ENCODE measurements at regions not wholly inside any gene's neighbourhood (a gene's known extent, or its start where the extent isn't known, plus 50 kb on each side); places are given as distances from the start of the nearest gene placed in this dataset.

- TF ChIP-seq SOX13 (IDR thresholded peaks at IDR 0.05) (no peak), SOX13 (CRISPR knock-in tag; conservative IDR thresholded peaks at IDR 0.05 in 1 of 2, IDR thresholded peaks at IDR 0.05 in 1 of 2) (peak in 1 of 2 experiments; percentile 85; a peak in 2 of 4 replicates), MLX (CRISPR knock-in tag; IDR thresholded peaks at IDR 0.05) (no peak), ZNF383 (CRISPR knock-in tag; IDR thresholded peaks at IDR 0.05; ENCODE audit: borderline replicate concordance) (no peak), ADNP (CRISPR knock-in tag; IDR thresholded peaks at IDR 0.05) (0 out of 2 replicates have a peak, but pooled peaks have one; percentile 45), KLF15 (CRISPR knock-in tag; IDR thresholded peaks at IDR 0.05; ENCODE audit: borderline replicate concordance) (no peak), ZNF205 (CRISPR knock-in tag; IDR thresholded peaks at IDR 0.05) (peak; percentile 70; the same call in 1 of the 2 replicates), ZNF800 (CRISPR knock-in tag; IDR thresholded peaks at IDR 0.05) (peak; percentile 20; the same call in 1 of the 2 replicates), ZBTB3 (CRISPR knock-in tag; IDR thresholded peaks at IDR 0.05; ENCODE audit: borderline replicate concordance, low read depth) (no peak), ZC3H4 (CRISPR knock-in tag; IDR thresholded peaks at IDR 0.05; ENCODE audit: borderline replicate concordance) (no peak), TBL1XR1 (IDR thresholded peaks at IDR 0.05; ENCODE audit: borderline replicate concordance, low read length, partially characterized antibody) (no peak), ZFP91 (CRISPR knock-in tag; IDR thresholded peaks at IDR 0.05; ENCODE audit: borderline replicate concordance) (no peak), TCF7L2 (IDR thresholded peaks at IDR 0.05; ENCODE audit: low read depth, low read length) (no peak), SKIL (CRISPR knock-in tag; IDR thresholded peaks at IDR 0.05; ENCODE audit: borderline replicate concordance) (no peak), ZNF747 (CRISPR knock-in tag; IDR thresholded peaks at IDR 0.05; ENCODE audit: borderline replicate concordance) (0 out of 2 replicates have a peak, but pooled peaks have one; percentile 29), LCORL (IDR thresholded peaks at IDR 0.05) (no peak), LCORL (CRISPR knock-in tag; IDR thresholded peaks at IDR 0.05) (peak; percentile 48; the same call in 1 of the 2 replicates), SUZ12 (IDR thresholded peaks at IDR 0.05; ENCODE audit: low read depth, low read length) (no peak), AHR (CRISPR knock-in tag; IDR thresholded peaks at IDR 0.05) (no peak), ZNF570 (CRISPR knock-in tag; IDR thresholded peaks at IDR 0.05; ENCODE audit: borderline replicate concordance) (no peak), ZBTB26 (CRISPR knock-in tag; IDR thresholded peaks at IDR 0.05; ENCODE audit: borderline replicate concordance) (no peak)
Observed at GRCh38 chr3:177827511-177828207, 630.4 kb upstream of the TBL1XR1 start (continued).
